ENCODE measurements at regions not wholly inside any gene's neighbourhood (a gene's known extent, or its start where the extent isn't known, plus 50 kb on each side); places are given as distances from the start of the nearest gene placed in this dataset.

DNA sequence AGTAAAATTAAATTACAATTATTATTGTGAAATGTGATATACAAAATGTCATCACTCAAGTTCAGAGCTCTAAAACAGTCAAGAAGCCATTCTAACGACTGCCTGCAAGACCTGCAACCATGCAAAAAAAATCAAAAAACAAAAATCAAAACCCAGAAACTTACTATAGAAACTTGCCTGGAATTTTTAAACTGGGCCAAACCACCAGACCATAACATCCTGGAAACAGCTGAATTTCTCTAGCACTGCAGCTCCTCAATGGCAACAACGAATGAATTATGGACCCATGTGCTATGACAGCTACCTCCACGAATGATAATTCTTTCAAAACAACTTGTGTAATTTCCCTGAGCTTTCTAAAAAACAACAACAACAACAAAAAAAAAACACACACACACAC is 130.0 kb upstream of the KCNMB2 start:
- TF ChIP-seq, protein P1, sequence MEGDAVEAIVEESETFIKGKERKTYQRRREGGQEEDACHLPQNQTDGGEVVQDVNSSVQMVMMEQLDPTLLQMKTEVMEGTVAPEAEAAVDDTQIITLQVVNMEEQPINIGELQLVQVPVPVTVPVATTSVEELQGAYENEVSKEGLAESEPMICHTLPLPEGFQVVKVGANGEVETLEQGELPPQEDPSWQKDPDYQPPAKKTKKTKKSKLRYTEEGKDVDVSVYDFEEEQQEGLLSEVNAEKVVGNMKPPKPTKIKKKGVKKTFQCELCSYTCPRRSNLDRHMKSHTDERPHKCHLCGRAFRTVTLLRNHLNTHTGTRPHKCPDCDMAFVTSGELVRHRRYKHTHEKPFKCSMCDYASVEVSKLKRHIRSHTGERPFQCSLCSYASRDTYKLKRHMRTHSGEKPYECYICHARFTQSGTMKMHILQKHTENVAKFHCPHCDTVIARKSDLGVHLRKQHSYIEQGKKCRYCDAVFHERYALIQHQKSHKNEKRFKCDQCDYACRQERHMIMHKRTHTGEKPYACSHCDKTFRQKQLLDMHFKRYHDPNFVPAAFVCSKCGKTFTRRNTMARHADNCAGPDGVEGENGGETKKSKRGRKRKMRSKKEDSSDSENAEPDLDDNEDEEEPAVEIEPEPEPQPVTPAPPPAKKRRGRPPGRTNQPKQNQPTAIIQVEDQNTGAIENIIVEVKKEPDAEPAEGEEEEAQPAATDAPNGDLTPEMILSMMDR (IDR thresholded peaks at IDR 0.05): no peak
- no peak for TF ChIP-seq POLR2A (IDR thresholded peaks at IDR 0.05)

All from heart left ventricle (tissue), 13 donors.